ENCODE measurements at regions not wholly inside any gene's neighbourhood (a gene's known extent, or its start where the extent isn't known, plus 50 kb on each side); places are given as distances from the start of the nearest gene placed in this dataset.
A peak's percentile ranks its signal among the peaks of the same experiment; 100 is the strongest.

DNA sequence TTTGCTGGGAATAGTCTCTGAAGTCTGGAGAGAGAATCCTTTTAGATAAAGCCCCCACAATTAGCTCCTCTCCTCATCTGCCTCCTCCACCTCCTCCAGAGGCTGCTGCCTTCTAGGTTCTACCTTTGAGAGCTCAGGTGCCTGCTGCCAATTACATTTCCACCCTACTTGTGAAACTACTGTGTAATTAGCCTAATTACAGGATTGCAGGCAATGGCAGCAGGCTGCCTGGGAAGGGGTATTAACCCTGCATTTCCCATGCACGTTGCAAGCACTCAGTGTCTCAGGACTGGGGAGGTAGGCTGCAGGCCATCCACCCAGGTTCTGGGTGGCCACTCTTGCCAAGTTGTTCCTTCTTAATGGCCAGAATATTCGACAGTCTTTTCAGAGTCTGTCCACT is 215.6 kb upstream of the ZNF217 start:
- H3K14ac ChIP-seq (ENCODE audit: insufficient read depth, low read length) = no peak overlapping the region
- no peaks in the 10 kb centered on the region for H3K9me3 Mint-ChIP-seq
- H4K91ac ChIP-seq (ENCODE audit: insufficient read length, low read depth, low read length) = no peak overlapping the region
- no peak overlapping the region for H2BK120ac ChIP-seq (ENCODE audit: low read depth, low read length, poor library complexity, severe bottlenecking)
- H2BK5ac ChIP-seq (ENCODE audit: insufficient read length, low read length) = no peak overlapping the region
- H3K9ac ChIP-seq (ENCODE audit: extremely low read depth, insufficient read length, low read length) = no peak overlapping the region
- no peak overlapping the region for H2AFZ ChIP-seq (ENCODE audit: low read length)
- H3K56ac ChIP-seq (ENCODE audit: insufficient read length, low read depth, low read length) = no peak overlapping the region
- H3K18ac ChIP-seq (ENCODE audit: insufficient read length, low read depth, low read length) = no peak overlapping the region
- H3K27ac Mint-ChIP-seq = peak overlapping the region in 1 of 3 experiments; percentile 51; a peak in 1 of 7 replicates
- H2BK12ac ChIP-seq (ENCODE audit: insufficient read length, low read depth, low read length) = no peak overlapping the region
- no peak overlapping the region for H3K4me3 Mint-ChIP-seq
- H3K4me1 ChIP-seq (ENCODE audit: insufficient read depth, low read length) = no peaks in the 10 kb centered on the region; the same call in 1 of the 2 replicates
- H3K27me3 ChIP-seq (ENCODE audit: insufficient read depth, low read length) = no peaks in the 10 kb centered on the region
- no peaks in the 10 kb centered on the region for H3K79me1 ChIP-seq (ENCODE audit: insufficient read depth, low read depth, low read length, poor library complexity, severe bottlenecking)
- no peaks in the 10 kb centered on the region for H4K20me1 ChIP-seq (ENCODE audit: control insufficient read depth, insufficient read depth, insufficient read length)
- H2BK15ac ChIP-seq (ENCODE audit: low read depth, low read length) = no peak overlapping the region
- H3K27me3 Mint-ChIP-seq (ENCODE audit: low read depth) = no peaks in the 10 kb centered on the region; the same call in 1 of the 2 replicates
- no peaks in the 10 kb centered on the region for H3K23me2 ChIP-seq (ENCODE audit: insufficient read length, low read depth, low read length, poor library complexity, severe bottlenecking)
- no peak overlapping the region for H3T11ph ChIP-seq (ENCODE audit: low read length)
- no peaks in the 10 kb centered on the region for H3K9me3 ChIP-seq (ENCODE audit: control insufficient read depth, low read depth, low read length)
- no peak for DNase-seq
- H3K23ac ChIP-seq (ENCODE audit: insufficient read length, low read depth, low read length) = no peak overlapping the region
- no peaks in the 10 kb centered on the region for H3K36me3 Mint-ChIP-seq (ENCODE audit: insufficient read depth in 1 of 3, low read depth in 3 of 3)
- H4K8ac ChIP-seq (replicated peaks; ENCODE audit: insufficient read length, low read depth, low read length) = no peak overlapping the region
- no peak overlapping the region for H3K4ac ChIP-seq (ENCODE audit: low read depth, low read length)
- H2BK20ac ChIP-seq (ENCODE audit: low read depth, low read length, poor library complexity, severe bottlenecking) = no peak overlapping the region
- H3K4me2 ChIP-seq (ENCODE audit: insufficient read depth, insufficient read length, low read length) = no peak overlapping the region
- no peak for TF ChIP-seq CTCF (conservative IDR thresholded peaks at IDR 0.05)
- H3K27ac ChIP-seq (ENCODE audit: insufficient read length, low read depth, low read length) = no peak overlapping the region
- H2AK5ac ChIP-seq (ENCODE audit: insufficient read length, low read length) = no peak overlapping the region
- no peak overlapping the region for H4K5ac ChIP-seq (ENCODE audit: insufficient read length, low read depth, low read length)
- peaks cover 22 to 28% of the 10 kb centered on the region in 2 experiments for H3K4me1 Mint-ChIP-seq
- no CpG with 5 or more reads among the region's 2 CpGs for WGBS (ENCODE audit: extremely low coverage, insufficient read length, low lambda C conversion rate)
- H3K79me2 ChIP-seq (ENCODE audit: insufficient read depth, low read length) = no peaks in the 10 kb centered on the region
